NCI-H187 (cell line): ENCODE measurements at regions not wholly inside any gene's neighbourhood (a gene's known extent, or its start where the extent isn't known, plus 50 kb on each side); places are given as distances from the start of the nearest gene placed in this dataset.

Experiments used
- DNase-seq, 2 experiments: peaks; one replicate each; lab custom pipeline; 2025; lab: John Stamatoyannopoulos, UW

- DNase-seq = no peak
These were observed 390.0 kb downstream of the PLK2 start for GRCh38 chr5:58069846-58070245.

- DNase-seq = no peak
These were observed 390.7 kb downstream of the PLK2 start for GRCh38 chr5:58069016-58069705.

- no peak for DNase-seq
These were observed 393.3 kb downstream of the PLK2 start for GRCh38 chr5:58066557-58066956.

- DNase-seq = no peak
These were observed 393.8 kb downstream of the PLK2 start for GRCh38 chr5:58066076-58066475.

- no peak for DNase-seq
These were observed 395.1 kb downstream of the PLK2 start for GRCh38 chr5:58064801-58065200.

GRCh38 chr5:58060996-58061395 is 398.9 kb downstream of the PLK2 start:
- no peak for DNase-seq

- DNase-seq = no peak
These were observed 402.6 kb downstream of the PLK2 start for GRCh38 chr5:58057324-58057723.

- no peak for DNase-seq
These were observed 403.3 kb downstream of the PLK2 start for GRCh38 chr5:58056546-58056945.

GRCh38 chr5:58054018-58054417 is 405.9 kb downstream of the PLK2 start:
- DNase-seq = no peak

- DNase-seq = no peak
These were observed 410.9 kb downstream of the PLK2 start for GRCh38 chr5:58048954-58049353.

GRCh38 chr5:58048185-58048925 is 411.5 kb downstream of the PLK2 start:
- no peak for DNase-seq

- no peak for DNase-seq
These were observed 413.5 kb downstream of the PLK2 start for GRCh38 chr5:58046371-58046770.

GRCh38 chr5:58044166-58044565 is 415.7 kb downstream of the PLK2 start:
- DNase-seq = no peak

- no peak for DNase-seq
These were observed 416.6 kb downstream of the PLK2 start for GRCh38 chr5:58043032-58043945.

- no peak for DNase-seq
These were observed 418.0 kb downstream of the PLK2 start for GRCh38 chr5:58041884-58042283.

GRCh38 chr5:58040846-58041245 is 419.0 kb downstream of the PLK2 start:
- no peak for DNase-seq

- no peak for DNase-seq
These were observed 419.8 kb downstream of the PLK2 start for GRCh38 chr5:58040044-58040443.

- no peak for DNase-seq
These were observed 422.0 kb downstream of the PLK2 start for GRCh38 chr5:58037899-58038298.

GRCh38 chr5:58025809-58026208 is 434.1 kb downstream of the PLK2 start:
- DNase-seq = no peak

- DNase-seq = no peak
These were observed 435.7 kb downstream of the PLK2 start for GRCh38 chr5:58024151-58024550.

GRCh38 chr5:58022055-58022454 is 437.8 kb downstream of the PLK2 start:
- DNase-seq = no peak

- DNase-seq = no peak
These were observed 438.4 kb downstream of the PLK2 start for GRCh38 chr5:58021466-58021865.

GRCh38 chr5:58019614-58020013 is 440.3 kb downstream of the PLK2 start:
- no peak for DNase-seq
